ENCODE measurements at regions not wholly inside any gene's neighbourhood (a gene's known extent, or its start where the extent isn't known, plus 50 kb on each side); places are given as distances from the start of the nearest gene placed in this dataset.

DNA sequence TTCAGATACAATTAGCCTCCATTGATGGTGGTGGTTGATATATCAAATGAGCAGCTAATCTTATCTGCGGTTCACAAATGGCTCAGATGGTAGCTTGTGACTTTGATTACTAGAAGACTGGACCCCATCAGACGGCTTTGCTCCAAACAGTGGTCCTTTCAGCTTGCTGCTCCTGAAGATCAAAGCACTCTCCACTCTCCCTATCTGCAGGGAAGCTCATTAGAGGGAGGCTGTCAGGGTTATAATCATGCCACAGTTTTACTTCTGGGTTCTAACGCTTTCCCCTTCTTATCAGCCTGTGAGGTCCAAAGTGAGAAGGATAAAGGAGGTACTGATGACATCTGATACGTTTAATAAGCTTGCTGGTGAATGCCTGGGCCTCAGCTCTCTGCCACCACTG is 247.1 kb upstream of the NT5C1B start:
- WGBS (ENCODE audit: low lambda C conversion rate): 36% methylated on average over 4 of the region's 4 CpGs
- Histone ChIP-seq H3K4me3 (replicated peaks in 1 of 3; ENCODE audit: insufficient read depth in 1 of 3, low read depth in 2 of 3, low read length in 3 of 3) (no peak overlapping the region), H3K79me2 (ENCODE audit: insufficient read depth, low read length) (no peaks in the 10 kb centered on the region), H3K27me3 (ENCODE audit: control insufficient read depth in 1 of 2, insufficient read depth in 2 of 2, low read length in 2 of 2) (no peaks in the 10 kb centered on the region), H3K36me3 (replicated peaks in 1 of 2; ENCODE audit: control insufficient read depth in 1 of 2, insufficient read depth in 2 of 2, low read length in 2 of 2) (no peaks in the 10 kb centered on the region), H3K4me1 (ENCODE audit: insufficient read depth, low read length) (peaks cover 30% of the 10 kb centered on the region), H3K9me3 (ENCODE audit: low read length) (no peaks in the 10 kb centered on the region), H3K4me2 (ENCODE audit: low read depth, low read length) (no peak overlapping the region), H3K9ac (ENCODE audit: insufficient read depth, low read depth, low read length) (no peak overlapping the region), H2AFZ (ENCODE audit: low read length) (no peak overlapping the region), H3K27ac (ENCODE audit: extremely low read length, insufficient read depth, low read length) (no peak overlapping the region), H4K20me1 (ENCODE audit: insufficient read depth, low read length) (no peaks in the 10 kb centered on the region)
- intact Hi-C loops (cut with micrococcal nuclease; ENCODE audit: unreplicated experiment) (no loop called here), in situ Hi-C loops (cut with HindIII; ENCODE audit: extremely low pct_ligation_motif_present, low pct_unique_long_range_greater_than_20kb) (no loop called here)
- peak; percentile 22; the same call in 1 of the 2 replicates for TF ChIP-seq TBX2 (CRISPR knock-in tag; IDR thresholded peaks at IDR 0.05; ENCODE audit: borderline replicate concordance)
- TF ChIP-seq NCOA2 (CRISPR knock-in tag; IDR thresholded peaks at IDR 0.05): peak; percentile 41; the same call in 1 of the 2 replicates
- no peak for TF ChIP-seq KMT2B (CRISPR knock-in tag; IDR thresholded peaks at IDR 0.05)
- TF ChIP-seq NCOR1 (IDR thresholded peaks at IDR 0.05; ENCODE audit: borderline replicate concordance, low read length): no peak
- TF ChIP-seq ZNF879 (CRISPR knock-in tag; IDR thresholded peaks at IDR 0.05): no peak
- no peak for TF ChIP-seq PCBP1 (IDR thresholded peaks at IDR 0.05; ENCODE audit: borderline replicate concordance, low read depth, low read length)
- DNase-seq (ENCODE audit: low spot score): peak; percentile 35
- no peak for FAIRE-seq
- POLR2A ChIA-PET: no interaction called here
- CTCF ChIA-PET (ENCODE audit: low intra/inter-chr PET ratio, low total read pairs): no interaction called here
- no TSS peak for BruUV-seq (replicated peaks)
- ATAC-seq: no peak

DNA sequence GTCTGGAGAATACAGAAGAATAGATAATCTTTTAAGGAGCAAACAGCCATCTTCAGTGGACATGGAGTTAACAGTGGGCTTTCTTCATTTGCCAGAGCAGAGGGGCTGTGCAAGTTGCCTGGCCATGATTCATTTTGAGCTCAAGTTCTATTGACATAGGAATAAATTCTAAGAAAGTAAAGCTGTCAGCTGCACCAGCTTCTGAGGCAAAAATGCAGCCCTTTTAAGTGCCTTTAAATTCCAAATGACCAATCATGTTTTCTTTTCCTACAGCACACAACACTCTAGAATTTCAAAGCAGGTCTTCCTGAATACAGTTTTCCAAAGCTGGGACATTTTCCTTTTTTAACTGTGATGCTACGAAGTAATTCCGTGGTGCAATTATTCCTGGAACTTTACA is 246.4 kb upstream of the NT5C1B start:
- in situ Hi-C loops (cut with HindIII; ENCODE audit: extremely low pct_ligation_motif_present, low pct_unique_long_range_greater_than_20kb): no loop called here
- Histone ChIP-seq H3K4me2 (ENCODE audit: low read depth, low read length) (no peak overlapping the region), H3K9me3 (ENCODE audit: low read length) (no peaks in the 10 kb centered on the region), H3K79me2 (ENCODE audit: insufficient read depth, low read length) (no peaks in the 10 kb centered on the region), H3K36me3 (replicated peaks in 1 of 2; ENCODE audit: control insufficient read depth in 1 of 2, insufficient read depth in 2 of 2, low read length in 2 of 2) (no peaks in the 10 kb centered on the region), H3K4me1 (ENCODE audit: insufficient read depth, low read length) (peaks cover 30% of the 10 kb centered on the region), H3K4me3 (replicated peaks in 1 of 3; ENCODE audit: insufficient read depth in 1 of 3, low read depth in 2 of 3, low read length in 3 of 3) (no peak overlapping the region), H3K9ac (ENCODE audit: insufficient read depth, low read depth, low read length) (no peak overlapping the region), H3K27ac (ENCODE audit: extremely low read length, insufficient read depth, low read length) (no peak overlapping the region), H2AFZ (ENCODE audit: low read length) (no peak overlapping the region), H4K20me1 (ENCODE audit: insufficient read depth, low read length) (no peaks in the 10 kb centered on the region), H3K27me3 (ENCODE audit: control insufficient read depth in 1 of 2, insufficient read depth in 2 of 2, low read length in 2 of 2) (no peaks in the 10 kb centered on the region)
- no peak for TF ChIP-seq MXI1 (IDR thresholded peaks at IDR 0.05; ENCODE audit: borderline replicate concordance, low read depth, low read length)
- no peak for TF ChIP-seq SRF (IDR thresholded peaks at IDR 0.05; ENCODE audit: low read depth, low read length)
- TF ChIP-seq ZNF773 (CRISPR knock-in tag; IDR thresholded peaks at IDR 0.05; ENCODE audit: borderline replicate concordance): no peak
- TF ChIP-seq SRSF4 (IDR thresholded peaks at IDR 0.05; ENCODE audit: low read depth, low read length, poor library complexity, severe bottlenecking): no peak
- no peak for TF ChIP-seq ZFY (CRISPR knock-in tag; IDR thresholded peaks at IDR 0.05)
- TF ChIP-seq, protein P1, sequence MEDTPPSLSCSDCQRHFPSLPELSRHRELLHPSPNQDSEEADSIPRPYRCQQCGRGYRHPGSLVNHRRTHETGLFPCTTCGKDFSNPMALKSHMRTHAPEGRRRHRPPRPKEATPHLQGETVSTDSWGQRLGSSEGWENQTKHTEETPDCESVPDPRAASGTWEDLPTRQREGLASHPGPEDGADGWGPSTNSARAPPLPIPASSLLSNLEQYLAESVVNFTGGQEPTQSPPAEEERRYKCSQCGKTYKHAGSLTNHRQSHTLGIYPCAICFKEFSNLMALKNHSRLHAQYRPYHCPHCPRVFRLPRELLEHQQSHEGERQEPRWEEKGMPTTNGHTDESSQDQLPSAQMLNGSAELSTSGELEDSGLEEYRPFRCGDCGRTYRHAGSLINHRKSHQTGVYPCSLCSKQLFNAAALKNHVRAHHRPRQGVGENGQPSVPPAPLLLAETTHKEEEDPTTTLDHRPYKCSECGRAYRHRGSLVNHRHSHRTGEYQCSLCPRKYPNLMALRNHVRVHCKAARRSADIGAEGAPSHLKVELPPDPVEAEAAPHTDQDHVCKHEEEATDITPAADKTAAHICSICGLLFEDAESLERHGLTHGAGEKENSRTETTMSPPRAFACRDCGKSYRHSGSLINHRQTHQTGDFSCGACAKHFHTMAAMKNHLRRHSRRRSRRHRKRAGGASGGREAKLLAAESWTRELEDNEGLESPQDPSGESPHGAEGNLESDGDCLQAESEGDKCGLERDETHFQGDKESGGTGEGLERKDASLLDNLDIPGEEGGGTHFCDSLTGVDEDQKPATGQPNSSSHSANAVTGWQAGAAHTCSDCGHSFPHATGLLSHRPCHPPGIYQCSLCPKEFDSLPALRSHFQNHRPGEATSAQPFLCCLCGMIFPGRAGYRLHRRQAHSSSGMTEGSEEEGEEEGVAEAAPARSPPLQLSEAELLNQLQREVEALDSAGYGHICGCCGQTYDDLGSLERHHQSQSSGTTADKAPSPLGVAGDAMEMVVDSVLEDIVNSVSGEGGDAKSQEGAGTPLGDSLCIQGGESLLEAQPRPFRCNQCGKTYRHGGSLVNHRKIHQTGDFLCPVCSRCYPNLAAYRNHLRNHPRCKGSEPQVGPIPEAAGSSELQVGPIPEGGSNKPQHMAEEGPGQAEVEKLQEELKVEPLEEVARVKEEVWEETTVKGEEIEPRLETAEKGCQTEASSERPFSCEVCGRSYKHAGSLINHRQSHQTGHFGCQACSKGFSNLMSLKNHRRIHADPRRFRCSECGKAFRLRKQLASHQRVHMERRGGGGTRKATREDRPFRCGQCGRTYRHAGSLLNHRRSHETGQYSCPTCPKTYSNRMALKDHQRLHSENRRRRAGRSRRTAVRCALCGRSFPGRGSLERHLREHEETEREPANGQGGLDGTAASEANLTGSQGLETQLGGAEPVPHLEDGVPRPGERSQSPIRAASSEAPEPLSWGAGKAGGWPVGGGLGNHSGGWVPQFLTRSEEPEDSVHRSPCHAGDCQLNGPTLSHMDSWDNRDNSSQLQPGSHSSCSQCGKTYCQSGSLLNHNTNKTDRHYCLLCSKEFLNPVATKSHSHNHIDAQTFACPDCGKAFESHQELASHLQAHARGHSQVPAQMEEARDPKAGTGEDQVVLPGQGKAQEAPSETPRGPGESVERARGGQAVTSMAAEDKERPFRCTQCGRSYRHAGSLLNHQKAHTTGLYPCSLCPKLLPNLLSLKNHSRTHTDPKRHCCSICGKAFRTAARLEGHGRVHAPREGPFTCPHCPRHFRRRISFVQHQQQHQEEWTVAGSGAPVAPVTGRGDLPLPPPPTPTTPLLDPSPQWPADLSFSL (CRISPR knock-in tag; IDR thresholded peaks at IDR 0.05): no peak
- no peak for TF ChIP-seq ZNF432 (CRISPR knock-in tag; IDR thresholded peaks at IDR 0.05; ENCODE audit: borderline replicate concordance)
- no peak for TF ChIP-seq RFX3 (CRISPR knock-in tag; IDR thresholded peaks at IDR 0.05)
- TF ChIP-seq, protein P2, sequence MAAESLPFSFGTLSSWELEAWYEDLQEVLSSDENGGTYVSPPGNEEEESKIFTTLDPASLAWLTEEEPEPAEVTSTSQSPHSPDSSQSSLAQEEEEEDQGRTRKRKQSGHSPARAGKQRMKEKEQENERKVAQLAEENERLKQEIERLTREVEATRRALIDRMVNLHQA (CRISPR knock-in tag; IDR thresholded peaks at IDR 0.05): no peak
- no peak for FAIRE-seq
- no peak for ATAC-seq
- 90% methylated on average over 2 of the region's 2 CpGs for WGBS (ENCODE audit: low lambda C conversion rate)
- ChIA-PET CTCF (ENCODE audit: low intra/inter-chr PET ratio, low total read pairs) (no interaction called here), POLR2A (no interaction called here)
- no TSS peak for BruUV-seq (replicated peaks)
- intact Hi-C loops (cut with micrococcal nuclease; ENCODE audit: unreplicated experiment): no loop called here
- DNase-seq (ENCODE audit: low spot score): no peak
